ENCODE measurements at regions not wholly inside any gene's neighbourhood (a gene's known extent, or its start where the extent isn't known, plus 50 kb on each side); places are given as distances from the start of the nearest gene placed in this dataset.
"Not testable (repeated sequence)": the region's sequence is repeated elsewhere in the genome, so short reads cannot be mapped to it uniquely, and the experiment has no call there.

- no peak overlapping the region for H3K4me3 ChIP-seq (ENCODE audit: low read length)
- DNase-seq (ENCODE audit: low read depth, low spot score) = no peak
These were observed 128.0 kb downstream of the BARX2 start for GRCh38 chr11:129503646-129504045.

- H3K4me3 ChIP-seq (ENCODE audit: low read length) = no peak overlapping the region
- no peak for DNase-seq (ENCODE audit: low read depth, low spot score)
These were observed 129.6 kb downstream of the BARX2 start for GRCh38 chr11:129505266-129505665.

DNA sequence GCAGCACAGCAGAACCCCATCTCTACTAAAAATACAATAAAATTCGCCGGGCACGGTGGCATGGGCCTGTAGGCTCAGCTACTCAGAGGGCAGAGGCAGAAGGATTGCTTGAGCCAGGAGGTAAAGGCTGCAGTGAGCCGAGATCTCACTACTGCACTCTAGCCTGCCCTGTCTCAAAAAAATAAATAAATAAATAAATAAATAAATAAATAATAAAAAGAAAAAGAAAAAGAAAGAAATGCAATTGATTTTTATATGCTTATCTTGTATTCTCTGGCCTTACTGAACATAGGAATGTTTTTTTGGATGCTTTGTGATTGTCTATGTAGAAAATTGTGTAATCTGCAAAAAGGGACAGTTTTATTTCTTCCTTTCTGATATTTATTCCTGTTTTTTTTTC is 132.5 kb downstream of the BARX2 start:
- no peak overlapping the region for H3K4me3 ChIP-seq (ENCODE audit: low read length)
- no peak for DNase-seq (ENCODE audit: low read depth, low spot score)

DNA sequence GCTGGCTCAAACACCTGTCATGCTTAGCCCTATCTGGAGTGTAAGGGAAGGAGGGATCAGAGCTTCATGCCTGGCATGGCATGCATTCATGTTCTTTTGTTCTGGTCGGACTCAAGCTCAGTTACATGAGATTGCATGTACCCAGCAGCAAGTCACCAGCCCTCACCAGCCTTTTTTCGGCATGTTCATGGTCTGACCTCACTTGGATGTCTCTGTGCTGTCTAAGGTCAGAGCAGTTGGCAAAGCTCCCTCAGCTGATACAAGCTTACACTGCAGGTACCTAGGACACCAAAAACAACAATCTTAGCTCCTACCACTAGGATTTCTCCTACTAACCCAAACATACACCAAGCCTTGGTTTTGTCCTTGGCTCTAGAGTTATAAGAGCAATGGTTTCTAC is 152.6 kb downstream of the BARX2 start:
- H3K4me3 ChIP-seq (ENCODE audit: low read length) = no peak overlapping the region
- DNase-seq (ENCODE audit: low read depth, low spot score) = no peak

- H3K4me3 ChIP-seq (ENCODE audit: low read length) = no peak overlapping the region
- no peak for DNase-seq (ENCODE audit: low read depth, low spot score)
These were observed 154.7 kb downstream of the BARX2 start for GRCh38 chr11:129530154-129530895.

DNA sequence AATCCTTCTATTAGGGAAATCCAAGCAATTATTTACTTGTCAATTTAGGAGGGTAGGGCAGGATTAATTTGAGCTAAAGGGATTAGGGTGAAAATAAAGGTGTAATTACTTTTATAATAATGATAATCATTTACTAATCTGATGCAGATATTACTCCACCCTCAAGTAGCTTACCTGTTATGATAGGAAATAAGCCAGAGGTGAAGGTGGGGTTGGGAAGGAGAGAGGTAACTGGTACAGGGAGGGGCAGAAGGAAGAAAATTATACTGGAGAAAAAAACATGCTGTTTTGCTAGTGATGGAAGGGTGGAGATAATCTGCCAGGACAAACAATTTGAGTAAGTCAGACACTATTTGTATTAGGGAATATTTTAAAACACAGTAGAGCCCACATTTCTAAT is 157.7 kb downstream of the BARX2 start:
- no peak for DNase-seq (ENCODE audit: low read depth, low spot score)
- H3K4me3 ChIP-seq (ENCODE audit: low read length) = no peak overlapping the region

DNA sequence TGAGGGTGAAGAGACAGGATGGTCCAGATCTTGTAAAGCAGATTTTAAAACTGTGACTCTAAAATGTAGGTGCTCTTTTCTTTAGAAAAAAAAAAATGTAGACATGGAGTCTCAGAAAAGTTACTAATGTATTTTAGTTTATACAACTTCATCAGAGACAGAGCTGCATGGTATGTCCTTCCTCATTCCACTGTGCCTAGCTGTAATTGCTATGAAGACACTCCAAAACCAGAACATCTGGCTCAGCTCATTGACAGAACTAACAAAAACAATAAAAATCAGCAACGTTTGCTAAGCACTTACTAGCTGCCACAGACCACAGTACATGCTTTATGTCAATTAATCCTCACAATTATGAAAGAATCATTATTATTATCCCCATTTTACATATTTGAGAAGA is 160.7 kb downstream of the BARX2 start:
- no peak overlapping the region for H3K4me3 ChIP-seq (ENCODE audit: low read length)
- DNase-seq (ENCODE audit: low read depth, low spot score) = no peak

- no peak for DNase-seq (ENCODE audit: low read depth, low spot score)
- no peak overlapping the region for H3K4me3 ChIP-seq (ENCODE audit: low read length)
These were observed 162.7 kb downstream of the BARX2 start for GRCh38 chr11:129538323-129538722.

DNA sequence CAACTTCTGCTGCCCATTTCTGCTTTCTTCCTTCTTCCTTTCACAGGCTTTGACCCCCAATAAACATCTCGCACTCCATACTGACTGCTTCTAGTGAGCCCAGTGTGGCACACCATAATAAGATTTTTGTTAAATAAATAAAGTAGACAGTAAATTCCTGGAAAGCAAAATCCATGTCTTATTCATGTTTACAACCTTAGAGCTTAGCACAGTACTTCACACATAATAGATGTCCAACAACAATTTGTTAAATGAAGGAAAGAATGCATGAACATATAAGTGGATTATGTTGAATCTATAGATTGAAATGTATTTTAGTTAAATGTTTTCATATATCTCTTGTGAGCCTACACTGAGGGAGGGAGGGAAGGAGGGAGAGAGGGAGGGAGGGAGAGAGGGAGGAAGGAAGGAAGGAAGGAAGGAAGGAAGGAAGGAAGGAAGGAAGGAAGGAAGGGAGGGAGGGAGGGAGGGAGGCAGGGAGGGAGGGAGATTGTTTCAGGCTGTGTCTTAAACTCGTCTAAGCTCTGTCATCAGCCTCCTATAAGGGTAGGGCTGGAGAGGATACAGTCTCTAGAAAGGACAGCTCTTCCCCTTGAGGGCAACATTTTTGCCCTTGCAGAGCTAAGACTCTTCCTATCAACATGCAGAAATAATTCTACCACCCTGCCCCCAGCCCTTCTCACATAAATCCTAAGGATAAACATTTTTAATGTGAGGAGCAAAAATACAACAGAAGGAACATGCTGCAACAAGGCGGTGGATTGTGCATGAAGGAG is 168.1 kb downstream of the BARX2 start:
- no peak overlapping the region for H3K4me3 ChIP-seq (ENCODE audit: low read length)
- no peak for DNase-seq (ENCODE audit: low read depth, low spot score)

DNA sequence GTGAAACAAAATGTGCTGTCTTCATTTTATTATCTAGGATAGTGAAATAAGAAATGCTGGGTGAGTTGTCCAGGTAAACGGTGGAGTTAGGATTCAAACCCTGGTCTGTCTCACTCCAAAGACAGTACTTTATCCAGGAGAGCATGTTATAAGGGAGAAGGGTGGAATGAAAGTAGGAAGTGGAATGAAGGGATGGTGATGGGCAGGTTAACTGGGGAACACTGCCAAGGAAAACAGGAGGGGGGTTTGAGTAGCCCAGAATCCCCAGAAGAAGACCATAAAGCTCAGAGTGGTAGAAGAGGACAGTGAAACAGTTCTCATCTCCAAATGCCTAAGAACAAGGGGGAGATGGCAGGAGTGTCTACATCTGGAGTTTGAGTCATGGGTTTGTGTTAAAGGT is 169.0 kb downstream of the BARX2 start:
- no peak overlapping the region for H3K4me3 ChIP-seq (ENCODE audit: low read length)
- DNase-seq (ENCODE audit: low read depth, low spot score) = no peak

GRCh38 chr11:129546266-129546665 is 170.6 kb downstream of the BARX2 start:
- DNase-seq (ENCODE audit: low read depth, low spot score) = no peak
- H3K4me3 ChIP-seq (ENCODE audit: low read length) = no peak overlapping the region

DNA sequence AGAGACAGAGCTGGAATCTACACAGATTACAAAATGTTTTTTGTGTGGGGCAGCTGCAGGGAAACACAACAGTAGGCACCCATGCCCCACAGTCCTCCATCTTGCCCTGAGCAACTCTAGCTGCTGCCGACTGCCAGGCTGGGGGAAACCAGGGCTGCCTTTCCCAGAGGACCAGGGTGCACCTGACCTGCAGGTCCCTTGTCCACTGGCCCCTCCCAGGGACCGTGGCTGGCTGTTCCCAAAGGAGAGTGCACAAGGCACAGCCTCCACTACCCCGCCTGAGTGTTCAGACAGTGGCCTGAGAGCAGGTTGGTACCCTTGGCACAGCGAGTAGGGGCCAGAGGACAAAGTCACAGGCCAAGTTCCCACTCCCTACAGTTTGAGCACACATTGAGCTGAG is 181.8 kb downstream of the BARX2 start:
- no peak overlapping the region for H3K4me3 ChIP-seq (ENCODE audit: low read length)
- DNase-seq (ENCODE audit: low read depth, low spot score) = no peak

GRCh38 chr11:129569007-129569406 is 193.4 kb downstream of the BARX2 start:
- H3K4me3 ChIP-seq (ENCODE audit: low read length) = no peak overlapping the region
- no peak for DNase-seq (ENCODE audit: low read depth, low spot score)

GRCh38 chr11:129572667-129573066 is 197.0 kb downstream of the BARX2 start:
- not testable (repeated sequence) for DNase-seq (ENCODE audit: low read depth, low spot score)

GRCh38 chr11:129573161-129573560 is 197.5 kb downstream of the BARX2 start:
- H3K4me3 ChIP-seq (ENCODE audit: low read length) = no peak overlapping the region
- DNase-seq (ENCODE audit: low read depth, low spot score) = no peak

More at GRCh38 chr11:129572667-129573066, 197.0 kb downstream of the BARX2 start:
- not testable (repeated sequence) for H3K4me3 ChIP-seq (ENCODE audit: low read length)

- H3K4me3 ChIP-seq (ENCODE audit: low read length) = no peak overlapping the region
- no peak for DNase-seq (ENCODE audit: low read depth, low spot score)
These were observed 198.8 kb downstream of the BARX2 start for GRCh38 chr11:129574431-129574830.

GRCh38 chr11:129576652-129577051 is 201.0 kb downstream of the BARX2 start:
- DNase-seq (ENCODE audit: low read depth, low spot score) = no peak
- no peak overlapping the region for H3K4me3 ChIP-seq (ENCODE audit: low read length)

DNA sequence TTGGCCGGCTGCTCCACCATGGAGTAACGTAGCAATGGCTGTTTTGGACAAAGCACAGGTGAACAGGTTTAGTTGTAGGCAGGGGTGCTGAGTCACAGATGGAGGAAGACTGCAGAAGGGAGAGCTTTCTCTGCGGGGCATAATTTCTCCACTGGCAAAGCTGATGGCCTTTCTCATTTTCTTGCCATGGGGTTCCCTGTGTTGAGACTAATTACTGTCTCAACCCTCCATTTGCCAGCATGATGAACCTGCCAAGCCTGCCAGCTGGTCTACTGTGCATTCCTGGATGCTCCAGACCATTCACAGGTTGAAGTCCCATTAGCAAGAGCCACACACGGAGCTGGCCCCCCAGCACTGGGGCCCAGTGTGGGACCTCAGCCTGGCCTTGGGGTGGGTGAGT is 202.4 kb downstream of the BARX2 start:
- no peak for DNase-seq (ENCODE audit: low read depth, low spot score)
- H3K4me3 ChIP-seq (ENCODE audit: low read length) = no peak overlapping the region

DNA sequence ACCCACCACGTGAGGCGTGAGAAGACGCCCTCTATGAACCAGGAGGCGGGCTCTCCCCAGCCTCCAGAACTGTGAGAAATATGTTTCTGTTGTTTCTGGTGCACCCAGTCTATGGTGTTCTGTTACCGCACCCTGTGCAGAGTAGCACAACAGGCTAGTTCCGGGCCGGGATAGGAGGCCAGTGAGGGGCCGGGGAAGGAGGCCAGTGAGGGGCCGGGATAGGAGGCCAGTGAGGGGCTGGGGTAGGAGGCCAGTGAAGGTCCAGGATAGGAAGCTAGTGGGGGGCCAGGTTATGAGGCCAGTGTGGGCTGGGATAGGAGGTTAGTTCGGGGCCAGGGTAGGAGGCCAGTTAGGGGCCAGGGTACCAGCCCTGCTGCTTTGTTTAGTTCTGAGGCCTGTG is 204.6 kb downstream of the BARX2 start:
- no peak overlapping the region for H3K4me3 ChIP-seq (ENCODE audit: low read length)
- no peak for DNase-seq (ENCODE audit: low read depth, low spot score)

- no peak overlapping the region for H3K4me3 ChIP-seq (ENCODE audit: low read length)
These were observed 208.7 kb downstream of the BARX2 start for GRCh38 chr11:129584316-129584715.

More at GRCh38 chr11:129584316-129584715, 208.7 kb downstream of the BARX2 start:
- DNase-seq (ENCODE audit: low read depth, low spot score) = no peak

Measured in Jurkat, Clone E6-1 (cell line).